SK-N-SH treated with all-trans-retinoic acid at 6 μM for 48 hours (cell line): ENCODE measurements at regions not wholly inside any gene's neighbourhood (a gene's known extent, or its start where the extent isn't known, plus 50 kb on each side); places are given as distances from the start of the nearest gene placed in this dataset.

ENCODE experiments used
- ARNTL ChIP-seq: fragments of 450-650 bp; formaldehyde crosslinking; IDR thresholded peaks from 2 replicates; pipeline ENCODE4 v1.5.0; 2020; ENCODE audit warnings: low read depth, mild to moderate bottlenecking, moderate library complexity, borderline replicate concordance
- CSDC2 ChIP-seq: fragments of 250-450 bp; sonication (Bioruptor Pico); IDR thresholded peaks from 2 replicates; pipeline ENCODE4 v1.5.0; 2020; ENCODE audit warnings: mild to moderate bottlenecking, moderate library complexity
- CSRNP3 ChIP-seq: fragments of 250-450 bp; sonication (Bioruptor Pico); IDR thresholded peaks from 2 replicates; pipeline ENCODE4 v1.5.1; 2021; ENCODE audit warnings: mild to moderate bottlenecking, moderate library complexity
- ESRRG ChIP-seq: fragments of 250-450 bp; sonication (Bioruptor Pico); IDR thresholded peaks from 2 replicates; pipeline ENCODE4 v1.6.1; 2021; ENCODE audit warnings: mild to moderate bottlenecking
- ISL1 ChIP-seq: fragments of 250-450 bp; sonication (Bioruptor Pico); IDR thresholded peaks from 2 replicates; pipeline ENCODE4 v2.1.2; 2022; ENCODE audit warnings: mild to moderate bottlenecking, moderate library complexity
- PPARA ChIP-seq: fragments of 250-450 bp; sonication (Bioruptor Pico); IDR thresholded peaks from 2 replicates; pipeline ENCODE4 v1.5.0; 2020; ENCODE audit warnings: mild to moderate bottlenecking, borderline replicate concordance
- RARB ChIP-seq: fragments of 250-450 bp; sonication (Bioruptor Pico); IDR thresholded peaks from 2 replicates; pipeline ENCODE4 v1.8.0; 2021; ENCODE audit warnings: mild to moderate bottlenecking, moderate library complexity
- SNAI2 ChIP-seq: fragments of 250-450 bp; sonication (Bioruptor Pico); IDR thresholded peaks from 2 replicates; pipeline ENCODE4 v1.5.0; 2020; ENCODE audit warnings: mild to moderate bottlenecking, moderate library complexity
- TOX ChIP-seq: fragments of 250-450 bp; sonication (Bioruptor Pico); IDR thresholded peaks from 2 replicates; pipeline ENCODE4 v1.8.0; 2021; ENCODE audit warnings: mild to moderate bottlenecking, moderate library complexity, borderline replicate concordance
- ZNF565 ChIP-seq: fragments of 450-650 bp; formaldehyde crosslinking; conservative IDR thresholded peaks from 2 replicates; pipeline ENCODE4 v1.5.0; 2020; ENCODE audit warnings: low read depth, mild to moderate bottlenecking, moderate library complexity
- ZNF70 ChIP-seq: fragments of 450-650 bp; formaldehyde crosslinking; IDR thresholded peaks from 2 replicates; pipeline ENCODE4 v1.5.0; 2020; ENCODE audit warnings: mild to moderate bottlenecking, moderate library complexity
- ZNF8 ChIP-seq: fragments of 450-650 bp; formaldehyde crosslinking; IDR thresholded peaks from 2 replicates; pipeline ENCODE4 v1.5.0; 2020; ENCODE audit warnings: mild to moderate bottlenecking, moderate library complexity
- TF ChIP-seq, protein P1 (sequence below): fragments of 250-450 bp; sonication (Bioruptor Pico); IDR thresholded peaks from 2 replicates; pipeline ENCODE4 v1.5.1; 2020; ENCODE audit warnings: low read depth, mild to moderate bottlenecking, moderate library complexity

- TF ChIP-seq SNAI2 (CRISPR knock-in tag) (no peak), ZNF565 (CRISPR knock-in tag) (no peak), CSRNP3 (CRISPR knock-in tag) (no peak), ARNTL (no peak), CSDC2 (CRISPR knock-in tag) (no peak), ESRRG (CRISPR knock-in tag) (no peak), ZNF8 (no peak), ZNF70 (CRISPR knock-in tag) (no peak), TOX (CRISPR knock-in tag) (no peak), RARB (no peak), ISL1 (no peak), PPARA (CRISPR knock-in tag) (no peak)
- TF ChIP-seq, protein P1, sequence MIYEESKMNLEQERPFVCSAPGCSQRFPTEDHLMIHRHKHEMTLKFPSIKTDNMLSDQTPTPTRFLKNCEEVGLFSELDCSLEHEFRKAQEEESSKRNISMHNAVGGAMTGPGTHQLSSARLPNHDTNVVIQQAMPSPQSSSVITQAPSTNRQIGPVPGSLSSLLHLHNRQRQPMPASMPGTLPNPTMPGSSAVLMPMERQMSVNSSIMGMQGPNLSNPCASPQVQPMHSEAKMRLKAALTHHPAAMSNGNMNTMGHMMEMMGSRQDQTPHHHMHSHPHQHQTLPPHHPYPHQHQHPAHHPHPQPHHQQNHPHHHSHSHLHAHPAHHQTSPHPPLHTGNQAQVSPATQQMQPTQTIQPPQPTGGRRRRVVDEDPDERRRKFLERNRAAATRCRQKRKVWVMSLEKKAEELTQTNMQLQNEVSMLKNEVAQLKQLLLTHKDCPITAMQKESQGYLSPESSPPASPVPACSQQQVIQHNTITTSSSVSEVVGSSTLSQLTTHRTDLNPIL (CRISPR knock-in tag), result no peak
Observed at GRCh38 chr10:62749093-62749683, 55.3 kb upstream of the ADO start.
